Effector CD8-positive, alpha-beta T cell (primary cell): ENCODE measurements at regions not wholly inside any gene's neighbourhood (a gene's known extent, or its start where the extent isn't known, plus 50 kb on each side); places are given as distances from the start of the nearest gene placed in this dataset.
"Not testable (repeated sequence)": the region's sequence is repeated elsewhere in the genome, so short reads cannot be mapped to it uniquely, and the experiment has no call there.

Experiments
- DNase-seq: peaks from one replicate; lab custom pipeline; 2025; lab: John Stamatoyannopoulos, UW

- DNase-seq, result no peak
Observed at GRCh38 chr4:14303856-14304255, 676.3 kb upstream of the BOD1L1 start.

DNA sequence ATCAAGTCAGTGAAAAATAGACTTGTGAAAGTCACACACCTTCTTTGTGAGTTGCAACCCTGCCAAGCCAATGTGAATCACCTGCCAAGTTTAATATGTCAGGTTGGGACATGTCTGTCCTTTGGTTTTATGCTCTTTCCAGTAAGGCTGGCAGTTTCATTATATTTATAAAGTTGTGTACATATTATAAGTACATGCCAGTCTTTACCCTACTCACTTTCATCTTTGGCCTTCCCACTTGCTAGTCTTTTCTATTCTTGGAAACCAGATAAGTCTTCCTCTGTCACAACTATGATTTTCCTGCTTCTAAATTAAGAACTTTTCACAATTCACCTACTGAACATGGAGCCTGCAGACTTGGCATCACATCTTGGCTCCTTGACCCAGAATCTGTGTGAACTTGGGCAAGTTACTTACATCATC lies 680.7 kb upstream of the BOD1L1 start:
- no peak for DNase-seq

- no peak for DNase-seq
Observed at GRCh38 chr4:14309431-14309830, 681.9 kb upstream of the BOD1L1 start.

DNA sequence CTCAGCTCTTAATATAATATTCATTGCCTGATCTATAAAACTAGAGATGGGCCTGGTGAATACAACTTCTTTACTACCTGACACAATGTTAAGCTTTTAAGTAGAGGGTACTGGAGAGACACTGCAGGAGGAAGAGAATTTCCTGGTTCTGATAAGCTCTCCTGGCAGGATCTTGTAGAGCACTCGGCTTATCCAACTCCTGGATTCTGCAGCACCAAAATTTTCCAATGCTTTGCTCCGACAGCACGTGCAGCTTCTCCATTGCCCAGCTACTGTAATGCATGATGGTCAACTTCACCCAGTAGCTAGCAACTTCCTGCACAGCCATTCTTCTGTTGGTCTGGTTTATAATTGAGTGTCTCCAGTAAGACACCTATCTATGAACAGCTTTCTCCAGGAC lies 686.2 kb upstream of the BOD1L1 start:
- DNase-seq, result no peak

DNA sequence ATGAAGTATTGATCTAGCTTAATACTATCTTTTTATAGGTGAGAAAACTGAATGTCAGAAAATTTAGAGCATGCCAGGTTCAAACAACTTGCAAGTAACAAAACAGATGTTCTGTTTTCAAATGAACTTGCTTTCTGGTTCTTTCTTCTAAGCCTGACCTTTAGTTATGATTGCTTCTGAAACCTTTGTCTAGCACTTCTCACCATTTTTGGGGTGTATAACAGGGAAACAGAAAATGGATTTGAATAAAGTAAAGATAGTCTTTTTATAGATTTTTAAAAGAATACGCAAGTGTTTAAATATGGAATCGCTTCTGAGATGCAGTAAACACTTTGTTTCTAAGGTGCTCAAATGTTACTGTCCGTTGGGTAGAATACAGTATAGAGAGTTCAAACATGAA lies 687.2 kb upstream of the CPEB2 start:
- DNase-seq, result no peak

GRCh38 chr4:14317351-14317750 lies 684.9 kb upstream of the CPEB2 start:
- DNase-seq, result no peak

DNA sequence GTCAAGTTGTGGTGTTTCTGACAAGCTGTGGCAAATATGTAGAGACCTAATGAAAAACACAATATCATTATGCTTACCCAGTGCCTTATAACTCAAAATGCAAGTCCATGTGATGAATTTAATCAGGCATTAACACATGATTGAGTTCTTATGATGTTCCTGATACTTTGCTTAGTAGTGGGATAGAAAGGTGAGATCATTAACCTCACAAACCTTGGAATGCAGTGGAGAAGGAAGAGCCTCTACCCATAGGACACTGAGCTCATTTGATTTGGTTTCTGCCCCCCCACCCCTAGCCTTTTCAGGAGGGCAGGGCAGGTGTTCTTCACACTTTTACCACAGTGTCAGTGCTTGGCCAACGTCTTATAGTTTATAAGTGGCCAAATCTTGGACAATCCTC lies 683.6 kb upstream of the CPEB2 start:
- DNase-seq, result no peak

DNA sequence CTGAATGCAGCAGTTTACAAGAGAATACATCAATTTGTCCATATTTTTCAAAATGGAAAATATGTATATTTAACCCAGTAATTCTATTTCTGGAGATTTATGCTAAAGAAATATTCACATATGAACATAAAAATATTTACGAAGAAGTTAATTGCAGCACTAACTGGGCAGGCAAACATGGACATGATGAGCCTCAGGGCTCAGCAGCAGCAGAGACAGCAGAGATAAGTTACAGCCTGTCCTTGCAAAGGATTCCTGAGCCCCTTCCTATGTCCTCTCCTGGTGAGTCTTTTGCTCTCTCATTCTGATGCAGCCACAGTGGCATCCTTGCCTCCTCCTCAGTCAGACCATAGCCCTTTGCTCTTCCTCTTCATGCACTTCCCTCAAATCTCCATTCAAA lies 680.6 kb upstream of the CPEB2 start:
- DNase-seq, result no peak

GRCh38 chr4:14323191-14323590 lies 679.1 kb upstream of the CPEB2 start:
- no peak for DNase-seq

DNA sequence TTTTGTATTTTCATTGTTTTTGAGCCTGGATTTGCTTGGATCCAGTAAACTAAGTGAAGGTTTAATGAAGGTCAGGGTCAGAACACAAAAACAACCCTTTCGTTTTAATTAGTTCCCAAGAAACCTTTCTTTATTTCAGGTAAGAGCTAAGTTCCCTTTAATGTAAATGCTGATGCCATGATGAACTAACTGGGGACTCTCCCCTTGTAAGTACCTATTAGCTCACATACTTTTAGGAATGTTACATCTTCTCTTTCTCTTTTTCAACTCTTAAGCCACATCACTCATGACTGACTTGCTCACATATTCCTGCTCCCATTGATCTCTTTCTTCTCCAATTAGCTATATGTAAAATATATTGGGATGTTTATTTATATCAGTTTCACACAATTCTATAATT lies 673.1 kb upstream of the CPEB2 start:
- DNase-seq, result no peak

GRCh38 chr4:14333616-14334015 lies 668.7 kb upstream of the CPEB2 start:
- DNase-seq, result no peak

- DNase-seq, result no peak
Observed at GRCh38 chr4:14334166-14334565, 668.1 kb upstream of the CPEB2 start.

- DNase-seq, result no peak
Observed at GRCh38 chr4:14335872-14336271, 666.4 kb upstream of the CPEB2 start.

DNA sequence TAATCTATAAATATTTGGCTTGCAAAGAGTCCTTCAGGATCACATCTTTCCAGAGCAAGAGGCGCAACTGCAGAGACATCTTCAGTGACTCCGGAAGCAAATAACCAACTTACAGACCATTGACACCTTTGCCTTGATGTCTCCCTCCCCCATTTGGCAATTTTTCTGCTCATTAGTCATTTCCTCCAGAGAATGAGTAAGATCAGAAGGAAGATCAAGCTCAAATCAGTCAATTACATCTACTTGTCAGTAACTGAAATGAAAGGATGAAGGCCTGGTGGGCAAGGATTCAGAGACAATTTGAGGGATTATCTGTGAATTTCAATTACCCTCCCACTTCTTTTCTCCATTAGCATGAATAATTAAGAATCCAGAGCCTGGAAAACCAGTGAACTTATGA lies 665.6 kb upstream of the CPEB2 start:
- DNase-seq, result no peak

DNA sequence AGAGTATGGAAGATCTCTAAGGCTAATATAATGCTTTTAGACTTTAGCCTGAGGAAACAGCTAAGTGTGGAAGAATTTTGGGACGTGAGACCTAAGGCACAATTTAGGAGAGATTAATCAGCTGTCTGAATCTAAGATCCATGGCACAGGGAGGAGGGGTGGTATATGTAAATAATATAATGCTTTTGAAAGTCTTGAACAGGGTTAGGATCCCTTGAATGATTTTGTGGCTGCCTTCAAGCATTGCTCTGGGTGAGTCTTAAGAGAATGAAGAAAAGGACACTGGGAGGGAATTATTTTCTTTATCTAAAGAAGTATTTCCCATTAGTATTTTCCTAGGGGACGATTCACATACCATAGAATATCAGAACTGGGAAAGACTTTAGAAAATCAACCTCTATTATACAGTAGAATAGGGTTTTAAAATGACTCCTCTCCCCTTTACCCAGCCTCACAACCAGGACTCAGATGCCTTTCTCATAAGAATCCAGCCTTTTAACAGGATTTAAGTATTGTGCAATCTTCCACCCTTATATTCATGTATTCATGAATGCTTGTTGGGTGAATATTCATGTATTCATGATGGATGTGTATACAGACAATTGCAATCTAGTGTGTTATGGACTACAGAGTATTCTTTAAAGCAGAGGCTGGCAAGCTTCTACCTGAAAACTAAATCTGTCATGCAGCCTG lies 664.2 kb upstream of the CPEB2 start:
- DNase-seq, result no peak

DNA sequence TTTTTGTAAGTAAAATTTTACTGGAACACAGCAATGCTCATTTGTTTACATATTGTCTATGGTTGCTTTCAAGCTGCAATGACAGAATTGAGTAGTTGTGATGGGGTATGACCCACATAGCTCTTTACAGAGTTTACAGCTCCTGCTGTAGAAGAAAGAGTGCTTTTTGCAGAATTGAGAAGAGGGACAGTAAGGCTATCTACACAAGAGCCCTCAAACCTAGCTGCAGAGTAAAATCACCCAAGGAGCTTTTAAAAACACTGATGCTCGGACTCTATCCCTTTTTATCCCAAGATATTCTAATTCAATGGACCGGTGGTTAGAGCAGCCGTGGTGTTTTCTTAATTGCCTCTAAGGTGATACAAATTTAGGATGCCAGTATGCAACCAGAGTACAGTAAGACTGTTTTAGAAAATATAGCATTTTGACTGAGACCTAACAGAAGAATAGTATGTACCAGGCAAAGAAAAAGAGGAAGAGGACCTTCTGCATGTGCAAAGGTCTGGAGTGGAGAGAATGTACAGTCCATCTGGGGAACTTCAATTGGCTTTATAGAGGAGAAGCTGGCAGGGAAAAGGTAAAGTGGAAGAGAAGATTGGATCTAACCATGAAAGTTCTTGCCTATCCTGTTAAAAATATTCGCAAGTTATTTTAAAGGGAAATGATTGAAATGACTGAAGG lies 663.6 kb upstream of the CPEB2 start:
- no peak for DNase-seq

- DNase-seq, result no peak
Observed at GRCh38 chr4:14339715-14340114, 662.6 kb upstream of the CPEB2 start.

DNA sequence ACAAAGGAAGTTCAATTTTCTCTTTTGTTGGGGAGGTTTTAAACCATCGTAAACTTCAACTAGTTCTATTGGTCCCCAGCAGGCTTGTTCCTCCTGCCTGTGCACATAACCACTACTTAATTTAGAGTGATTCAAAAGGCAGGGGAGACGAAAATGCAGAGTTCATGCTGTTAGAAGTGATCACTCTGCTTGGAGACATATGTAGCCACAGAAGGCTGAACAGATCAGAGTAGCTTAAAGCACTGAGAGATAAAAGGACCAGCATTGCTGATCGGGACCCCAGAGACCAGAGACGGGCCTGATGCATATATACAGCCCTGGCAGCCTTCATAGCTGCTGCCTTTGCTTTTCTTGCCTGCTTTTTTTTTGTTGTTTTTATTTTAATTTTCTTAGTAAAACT lies 662.0 kb upstream of the CPEB2 start:
- DNase-seq, result no peak

GRCh38 chr4:14343961-14344360 lies 658.3 kb upstream of the CPEB2 start:
- no peak for DNase-seq

- no peak for DNase-seq
Observed at GRCh38 chr4:14345356-14345775, 656.9 kb upstream of the CPEB2 start.

GRCh38 chr4:14347526-14347925 lies 654.8 kb upstream of the CPEB2 start:
- DNase-seq, result no peak

DNA sequence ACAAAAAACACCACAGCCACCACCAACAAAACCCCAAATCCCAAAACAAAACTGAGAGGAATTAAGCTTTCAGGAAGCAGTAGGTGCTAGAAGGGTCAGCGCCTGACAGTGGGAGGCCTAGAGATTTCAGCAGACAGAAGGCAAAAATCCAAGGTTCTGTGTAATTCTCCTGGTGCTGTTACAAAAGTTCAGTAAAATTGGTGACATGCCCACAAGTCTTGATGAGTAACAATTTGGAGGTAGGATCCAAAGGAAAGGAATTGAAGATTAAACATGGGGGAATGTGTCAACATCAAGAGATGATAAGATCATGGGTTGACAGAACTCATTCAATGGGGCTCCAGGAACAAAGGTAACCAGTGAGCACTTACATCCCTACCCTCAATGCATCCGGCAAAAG lies 653.8 kb upstream of the CPEB2 start:
- no peak for DNase-seq

GRCh38 chr4:14358544-14359160 lies 643.6 kb upstream of the CPEB2 start:
- DNase-seq, result not testable (repeated sequence)
